Lung (tissue), 11 donors: ENCODE measurements at regions not wholly inside any gene's neighbourhood (a gene's known extent, or its start where the extent isn't known, plus 50 kb on each side); places are given as distances from the start of the nearest gene placed in this dataset.

Experiments used
- ATAC-seq: fragments of 200-7000 bp; cut with Tn5 transposase; one replicate; pipeline ENCODE4 v1.9.1; 2020; ENCODE audit warnings: moderate number of reproducible peaks; ENCODE audit not compliant: insufficient read depth, low FRiP score
- DNase-seq, 3 donors: peaks; one replicate each; pipeline ENCODE4 v3.0.0-alpha.2; 2013 to 2017
- H3K27ac ChIP-seq, 2 donors: one replicate each; pipeline ENCODE4 v1.5.1; 2013; ENCODE audit warnings: mild to moderate bottlenecking in 2 of 2, moderate library complexity in 2 of 2, control low read depth in 1 of 2, inconsistent platforms in 1 of 2, low read depth in 1 of 2, low read length in 1 of 2
- H3K27me3 ChIP-seq, 3 donors: one replicate each; pipeline ENCODE4 v1.5.1; 2013; ENCODE audit warnings: low read length in 2 of 3; ENCODE audit not compliant: control insufficient read depth in 3 of 3, insufficient read depth in 3 of 3
- H3K36me3 ChIP-seq, 4 donors: one replicate each; pipeline ENCODE4 v1.5.1; 2013; ENCODE audit warnings: low read length in 4 of 4, mild to moderate bottlenecking in 1 of 4, moderate library complexity in 1 of 4; ENCODE audit not compliant: control insufficient read depth in 4 of 4, insufficient read depth in 4 of 4
- H3K4me1 ChIP-seq, 5 donors: one replicate each; pipeline ENCODE4 v1.5.1; 2013; ENCODE audit warnings: low read length in 5 of 5, mild to moderate bottlenecking in 2 of 5, moderate library complexity in 1 of 5; ENCODE audit not compliant: control insufficient read depth in 5 of 5, insufficient read depth in 5 of 5
- H3K4me3 ChIP-seq: one replicate; pipeline ENCODE4 v1.5.1; 2013; ENCODE audit warnings: mild to moderate bottlenecking, control low read depth, moderate library complexity
- H3K9ac ChIP-seq, 2 donors: one replicate each; pipeline ENCODE4 v1.5.1; 2013; ENCODE audit warnings: low read length in 2 of 2, control low read depth in 1 of 2; ENCODE audit not compliant: insufficient read depth in 1 of 2
- H3K9me3 ChIP-seq, 4 donors: one replicate each; pipeline ENCODE4 v1.5.1; 2013; ENCODE audit warnings: low read length in 3 of 4, mild to moderate bottlenecking in 1 of 4, moderate library complexity in 1 of 4; ENCODE audit not compliant: control insufficient read depth in 4 of 4, insufficient read depth in 3 of 4
- CTCF ChIP-seq: IDR thresholded peaks from 2 replicates; pipeline ENCODE4 v1.5.1; 2012; ENCODE audit warnings: mild to moderate bottlenecking; ENCODE audit errors: control extremely low read depth, extremely low read depth
- WGBS, 2 donors: extraction: QIAGEN DNeasy Blood & Tissue Kit; methylation state at CpG; one replicate each; pipeline ENCODE4 v1.1.7; 2013; 5-methylcytosine and 5-hydroxymethylcytosine counted together
- donor health status: control.
- donor health status: control.
- donor health status: Bipolar disorder and iron deficiency.
- donor health status: healthy.
- donor health status: DM: yes; HTN: yes; CAD: no.

GRCh38 chr12:60165781-60166180, 570.0 kb downstream of the SLC16A7 start:
- WGBS, 2 donors = 65 to 75% methylated on average over 2 of the region's 2 CpGs
- no peaks in the 10 kb centered on the region for H3K27me3 ChIP-seq
- TF ChIP-seq CTCF = no peak
- no peak for ATAC-seq
- DNase-seq = no peak
- no peaks in the 10 kb centered on the region for H3K4me1 ChIP-seq
- H3K36me3 ChIP-seq = no peaks in the 10 kb centered on the region
- no peak overlapping the region for H3K4me3 ChIP-seq
- peaks cover 0 to 3% (median 0%) of the 10 kb centered on the region in 4 donors for H3K9me3 ChIP-seq
- H3K27ac ChIP-seq = no peak overlapping the region
- H3K9ac ChIP-seq = no peak overlapping the region

- no peaks in the 10 kb centered on the region for H3K4me1 ChIP-seq
- no peaks in the 10 kb centered on the region for H3K27me3 ChIP-seq
- no peak overlapping the region for H3K27ac ChIP-seq
- TF ChIP-seq CTCF = no peak
- H3K9me3 ChIP-seq = no peaks in the 10 kb centered on the region
- no peaks in the 10 kb centered on the region for H3K36me3 ChIP-seq
- ATAC-seq (no peak), DNase-seq (no peak)
- no peak overlapping the region for H3K9ac ChIP-seq
- 79 to 86% methylated on average over 5 of the region's 5 CpGs for WGBS, 2 donors
- no peak overlapping the region for H3K4me3 ChIP-seq
These were observed 572.6 kb downstream of the SLC16A7 start for GRCh38 chr12:60168441-60168840.

GRCh38 chr12:60169904-60170303, 574.1 kb downstream of the SLC16A7 start:
- Histone ChIP-seq H3K9ac (no peak overlapping the region), H3K27me3 (no peaks in the 10 kb centered on the region), H3K4me3 (no peak overlapping the region), H3K27ac (no peak overlapping the region), H3K4me1 (no peaks in the 10 kb centered on the region), H3K9me3 (no peaks in the 10 kb centered on the region), H3K36me3 (no peaks in the 10 kb centered on the region)
- 93% methylated on average over 5 of the region's 5 CpGs for WGBS, 2 donors
- no peak for ATAC-seq
- DNase-seq = no peak
- TF ChIP-seq CTCF = no peak

- H3K27me3 ChIP-seq = no peaks in the 10 kb centered on the region
- H3K9me3 ChIP-seq = no peaks in the 10 kb centered on the region
- WGBS, 2 donors = 60 to 79% methylated on average over 8 of the region's 8 CpGs
These were observed 576.7 kb downstream of the SLC16A7 start for GRCh38 chr12:60172266-60173211.

More at GRCh38 chr12:60172266-60173211, 576.7 kb downstream of the SLC16A7 start:
- DNase-seq (no peak), ATAC-seq (no peak)
- no peak overlapping the region for H3K9ac ChIP-seq
- H3K4me1 ChIP-seq = no peaks in the 10 kb centered on the region
- no peak overlapping the region for H3K27ac ChIP-seq
- H3K36me3 ChIP-seq = no peaks in the 10 kb centered on the region
- no peak for TF ChIP-seq CTCF
- no peak overlapping the region for H3K4me3 ChIP-seq
